ENCODE measurements at regions not wholly inside any gene's neighbourhood (a gene's known extent, or its start where the extent isn't known, plus 50 kb on each side); places are given as distances from the start of the nearest gene placed in this dataset.

DNA sequence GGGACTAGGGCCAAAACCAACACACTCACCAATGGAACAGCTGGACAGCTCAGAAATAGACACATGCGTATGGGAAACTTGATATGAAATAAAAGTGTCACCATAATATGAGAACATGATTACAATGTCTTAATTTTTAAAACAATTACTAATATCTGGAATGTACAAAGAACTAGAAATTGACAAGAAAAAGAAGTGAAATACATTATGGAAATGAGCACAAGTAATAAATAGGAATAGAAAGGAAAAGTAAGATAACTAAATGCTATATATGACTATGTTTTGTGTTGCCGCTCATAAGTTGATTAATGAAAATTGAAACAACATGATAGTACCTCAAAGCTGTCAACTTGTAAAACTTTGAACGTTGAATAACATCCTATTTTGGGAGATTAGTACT lies 801.1 kb downstream of the SLITRK5 start:
- TF ChIP-seq, protein P1, sequence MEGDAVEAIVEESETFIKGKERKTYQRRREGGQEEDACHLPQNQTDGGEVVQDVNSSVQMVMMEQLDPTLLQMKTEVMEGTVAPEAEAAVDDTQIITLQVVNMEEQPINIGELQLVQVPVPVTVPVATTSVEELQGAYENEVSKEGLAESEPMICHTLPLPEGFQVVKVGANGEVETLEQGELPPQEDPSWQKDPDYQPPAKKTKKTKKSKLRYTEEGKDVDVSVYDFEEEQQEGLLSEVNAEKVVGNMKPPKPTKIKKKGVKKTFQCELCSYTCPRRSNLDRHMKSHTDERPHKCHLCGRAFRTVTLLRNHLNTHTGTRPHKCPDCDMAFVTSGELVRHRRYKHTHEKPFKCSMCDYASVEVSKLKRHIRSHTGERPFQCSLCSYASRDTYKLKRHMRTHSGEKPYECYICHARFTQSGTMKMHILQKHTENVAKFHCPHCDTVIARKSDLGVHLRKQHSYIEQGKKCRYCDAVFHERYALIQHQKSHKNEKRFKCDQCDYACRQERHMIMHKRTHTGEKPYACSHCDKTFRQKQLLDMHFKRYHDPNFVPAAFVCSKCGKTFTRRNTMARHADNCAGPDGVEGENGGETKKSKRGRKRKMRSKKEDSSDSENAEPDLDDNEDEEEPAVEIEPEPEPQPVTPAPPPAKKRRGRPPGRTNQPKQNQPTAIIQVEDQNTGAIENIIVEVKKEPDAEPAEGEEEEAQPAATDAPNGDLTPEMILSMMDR (IDR thresholded peaks at IDR 0.05), result no peak
- TF ChIP-seq POLR2A (IDR thresholded peaks at IDR 0.05), result no peak

Data from esophagus squamous epithelium (tissue), 4 donors.